Stimulated activated CD8-positive, alpha-beta memory T cell treated with anti-CD3 and anti-CD28 coated beads, Interleukin-4, amount 100 ng/mL, for 48 hours (primary cell): ENCODE measurements at regions not wholly inside any gene's neighbourhood (a gene's known extent, or its start where the extent isn't known, plus 50 kb on each side); places are given as distances from the start of the nearest gene placed in this dataset.

Experiments used
- DNase-seq: peaks from one replicate; pipeline ENCODE4 v3.0.0-alpha.2; 2020

DNA sequence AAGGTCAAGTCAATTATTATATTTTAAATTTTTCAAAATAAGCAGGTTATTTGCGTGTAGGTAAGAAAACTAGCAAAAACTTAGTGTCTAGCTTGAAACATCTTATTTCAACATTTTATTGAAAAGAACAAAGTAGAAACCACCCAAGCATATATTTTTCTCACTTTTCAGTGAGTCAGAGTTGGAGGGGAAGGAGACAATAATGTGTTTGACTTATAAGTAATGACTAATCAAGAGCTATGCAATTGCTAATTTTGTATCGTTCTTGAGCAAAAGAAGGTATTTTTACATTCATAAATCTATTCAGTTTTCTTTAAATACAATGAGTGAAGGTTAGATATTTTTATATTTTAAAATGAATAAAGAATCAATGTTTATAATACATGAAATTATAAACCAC, 54.4 kb upstream of the P2RY1 start:
- DNase-seq: no peak

DNA sequence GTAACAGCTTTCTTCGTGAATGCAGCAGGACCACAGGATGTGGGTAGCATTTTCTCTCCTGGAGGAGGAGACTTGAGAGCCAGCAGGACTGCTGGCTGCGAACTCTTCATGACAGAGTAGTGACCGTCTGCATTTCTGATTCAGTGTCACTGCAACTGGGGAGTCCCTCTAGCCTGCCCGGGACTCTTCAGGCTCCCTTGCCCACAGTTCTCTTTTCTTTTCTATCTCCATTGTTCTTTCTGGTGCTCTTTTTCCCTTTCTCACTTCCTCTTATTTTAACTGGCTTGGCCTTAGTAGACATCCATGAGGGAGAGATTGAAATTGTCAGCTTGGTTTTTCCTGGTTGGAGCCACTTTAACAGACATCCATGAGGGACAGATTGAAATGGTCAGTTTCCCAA, 49.9 kb upstream of the P2RY1 start:
- no peak for DNase-seq
